OCI-LY3 (cell line): ENCODE measurements at regions not wholly inside any gene's neighbourhood (a gene's known extent, or its start where the extent isn't known, plus 50 kb on each side); places are given as distances from the start of the nearest gene placed in this dataset.

Source experiments
- H2AFZ ChIP-seq: fragments of 200-600, 300-600 bp; shearing (Covaris generic); 2 replicates; pipeline ENCODE4 v1.6.0; 2014; ENCODE audit warnings: antibody characterized with exemption, low read depth, low read length
- H3K27ac ChIP-seq: fragments of 200-600, 300-600 bp; sonication (generic); 2 replicates; pipeline ENCODE4 v1.5.1; 2014; ENCODE audit warnings: mild to moderate bottlenecking, low read length, moderate library complexity, mixed read lengths
- H3K27me3 ChIP-seq: fragments of 200-600, 300-600 bp; sonication (generic); 2 replicates; pipeline ENCODE4 v1.6.1; 2014; ENCODE audit warnings: low read depth, low read length, mixed read lengths
- H3K36me3 ChIP-seq: fragments of 200-600, 300-600 bp; sonication (generic); replicated peaks from 2 replicates; pipeline ENCODE3; 2014; ENCODE audit warnings: low read depth, low read length, mixed read lengths
- H3K4me1 ChIP-seq: fragments of 300-600, 200-600 bp; sonication (generic); 2 replicates; pipeline ENCODE4 v1.6.1; 2014; ENCODE audit warnings: low read length, mixed read lengths
- H3K4me2 ChIP-seq: fragments of 200-600, 300-600 bp; sonication (generic); 2 replicates; pipeline ENCODE4 v1.6.1; 2014; ENCODE audit warnings: low read length, mixed read lengths
- H3K4me3 ChIP-seq: fragments of 300-600, 200-600 bp; sonication (generic); 2 replicates; pipeline ENCODE4 v1.5.1; 2014; ENCODE audit warnings: antibody characterized with exemption, mild to moderate bottlenecking, low read length, moderate library complexity
- H3K79me2 ChIP-seq: fragments of 300-600, 200-600 bp; shearing (Covaris generic); 2 replicates; pipeline ENCODE4 v1.6.1; 2014; ENCODE audit warnings: mild to moderate bottlenecking, low read length, mixed read lengths
- H3K9ac ChIP-seq: fragments of 300-600, 200-600 bp; shearing (Covaris generic); 2 replicates; pipeline ENCODE4 v1.6.0; 2014; ENCODE audit warnings: mild to moderate bottlenecking, low read length, moderate library complexity
- H3K9me3 ChIP-seq: fragments of 200-600, 300-600 bp; shearing (Covaris generic); 2 replicates; pipeline ENCODE4 v1.6.1; 2014; ENCODE audit warnings: low read length, mixed read lengths; ENCODE audit not compliant: insufficient read depth
- H4K20me1 ChIP-seq: fragments of 200-600, 300-600 bp; sonication (generic); 2 replicates; pipeline ENCODE4 v1.6.1; 2016; ENCODE audit warnings: low read length, mixed read lengths; ENCODE audit not compliant: insufficient read depth
- CTCF ChIP-seq: fragments of 200-600, 300-600 bp; sonication (generic); IDR thresholded peaks from 2 replicates; pipeline ENCODE4 v1.5.1; 2014; ENCODE audit warnings: antibody characterized with exemption, low read length, low read depth
- EZH2phosphoT487 ChIP-seq: fragments of 200-600 bp; shearing (Covaris generic); IDR thresholded peaks from 2 replicates; pipeline ENCODE4 v1.6.1; 2018; ENCODE audit warnings: antibody characterized with exemption, mixed run types, low read depth

DNA sequence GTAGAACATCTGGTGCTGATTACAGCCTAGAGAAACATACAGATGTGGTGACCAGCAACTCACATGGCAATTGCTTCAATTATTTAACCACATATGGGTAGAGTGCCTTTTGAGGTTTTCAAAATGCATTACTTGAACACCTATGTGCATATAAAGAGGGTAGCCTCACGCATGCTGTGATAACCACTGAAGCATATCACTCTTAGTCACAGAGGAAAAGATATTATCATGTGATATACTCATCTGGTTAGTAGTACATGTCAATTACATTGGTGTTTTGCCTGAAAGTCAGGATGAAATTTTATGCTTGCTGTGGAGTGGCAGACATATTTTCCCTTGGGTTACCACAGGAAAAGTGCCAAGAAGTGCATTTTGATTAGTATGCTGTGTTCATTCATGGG lies 459.3 kb upstream of the AGTR1 start:
- no peak overlapping the region for H3K4me2 ChIP-seq
- no peak overlapping the region for H3K4me3 ChIP-seq
- H3K27me3 ChIP-seq = no peaks in the 10 kb centered on the region
- no peaks in the 10 kb centered on the region for H3K9me3 ChIP-seq
- H3K36me3 ChIP-seq = no peaks in the 10 kb centered on the region
- H3K4me1 ChIP-seq = peaks cover 12% of the 10 kb centered on the region
- TF ChIP-seq EZH2phosphoT487 = no peak
- TF ChIP-seq CTCF = no peak
- no peak overlapping the region for H2AFZ ChIP-seq
- H3K79me2 ChIP-seq = no peaks in the 10 kb centered on the region
- H4K20me1 ChIP-seq = no peaks in the 10 kb centered on the region
- H3K27ac ChIP-seq = no peak overlapping the region
- H3K9ac ChIP-seq = no peak overlapping the region

DNA sequence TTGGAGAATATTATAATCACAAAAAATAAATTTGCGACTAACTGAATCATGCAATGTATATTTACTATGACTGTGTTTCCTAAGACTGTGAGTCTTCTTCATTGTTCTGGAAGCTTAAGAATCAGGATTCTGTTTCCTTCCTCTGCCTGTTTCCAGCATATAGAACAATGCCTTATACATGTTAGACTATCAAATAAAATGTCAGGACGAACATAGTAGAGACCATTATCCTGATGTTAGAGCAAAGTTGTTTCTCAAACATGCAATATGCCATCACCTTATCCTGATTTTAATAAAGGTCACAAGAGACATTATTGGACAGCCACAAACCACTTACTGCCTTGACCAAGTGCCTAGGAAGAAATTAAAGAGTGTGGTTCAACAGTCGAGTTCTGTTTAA lies 457.4 kb upstream of the AGTR1 start:
- Histone ChIP-seq H3K4me2 (no peak overlapping the region), H3K4me3 (no peak overlapping the region), H4K20me1 (no peaks in the 10 kb centered on the region), H3K79me2 (no peaks in the 10 kb centered on the region), H2AFZ (no peak overlapping the region), H3K36me3 (no peaks in the 10 kb centered on the region), H3K9me3 (no peaks in the 10 kb centered on the region), H3K27ac (no peak overlapping the region), H3K27me3 (no peaks in the 10 kb centered on the region), H3K4me1 (no peaks in the 10 kb centered on the region), H3K9ac (no peak overlapping the region)
- no peak for TF ChIP-seq EZH2phosphoT487
- no peak for TF ChIP-seq CTCF

DNA sequence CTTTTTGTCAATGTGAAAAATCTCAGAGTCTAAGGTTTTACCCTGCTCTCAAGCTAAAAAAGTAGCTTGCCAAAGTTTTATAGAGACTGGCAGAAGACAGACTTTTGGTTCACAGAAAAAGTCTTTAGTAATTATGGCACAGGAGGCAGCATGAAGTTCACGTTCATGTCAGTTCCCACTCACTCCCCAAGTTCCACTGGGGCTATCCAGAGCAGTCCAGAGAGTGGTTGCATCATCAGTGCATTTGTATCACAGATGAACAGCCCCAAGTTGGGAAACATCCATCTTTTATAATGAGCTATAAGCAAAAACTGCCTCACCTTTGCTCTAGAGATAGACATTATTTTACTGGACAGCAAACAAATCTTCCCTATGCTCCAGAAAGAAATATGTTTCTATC lies 454.1 kb upstream of the AGTR1 start:
- H3K4me2 ChIP-seq = no peak overlapping the region
- H3K27me3 ChIP-seq = no peaks in the 10 kb centered on the region
- H3K36me3 ChIP-seq = no peaks in the 10 kb centered on the region
- no peaks in the 10 kb centered on the region for H4K20me1 ChIP-seq
- H3K27ac ChIP-seq = no peak overlapping the region
- no peak for TF ChIP-seq EZH2phosphoT487
- H3K9ac ChIP-seq = no peak overlapping the region
- H3K79me2 ChIP-seq = no peaks in the 10 kb centered on the region
- H2AFZ ChIP-seq = no peak overlapping the region
- no peaks in the 10 kb centered on the region for H3K9me3 ChIP-seq
- no peak overlapping the region for H3K4me3 ChIP-seq
- no peaks in the 10 kb centered on the region for H3K4me1 ChIP-seq

- H2AFZ ChIP-seq = no peak overlapping the region
- no peak overlapping the region for H3K4me2 ChIP-seq
- no peaks in the 10 kb centered on the region for H3K4me1 ChIP-seq
- no peaks in the 10 kb centered on the region for H3K36me3 ChIP-seq
- H3K27me3 ChIP-seq = no peaks in the 10 kb centered on the region
- H3K9ac ChIP-seq = no peak overlapping the region
- TF ChIP-seq EZH2phosphoT487 = no peak
- no peak for TF ChIP-seq CTCF
- no peaks in the 10 kb centered on the region for H4K20me1 ChIP-seq
- H3K4me3 ChIP-seq = no peak overlapping the region
- H3K79me2 ChIP-seq = no peaks in the 10 kb centered on the region
- no peaks in the 10 kb centered on the region for H3K9me3 ChIP-seq
- H3K27ac ChIP-seq = no peak overlapping the region
These were observed 451.3 kb upstream of the AGTR1 start for GRCh38 chr3:148246291-148246923.
